Kidney (tissue), 13 donors: ENCODE measurements at regions not wholly inside any gene's neighbourhood (a gene's known extent, or its start where the extent isn't known, plus 50 kb on each side); places are given as distances from the start of the nearest gene placed in this dataset.
"Not testable (repeated sequence)": the region's sequence is repeated elsewhere in the genome, so short reads cannot be mapped to it uniquely, and the experiment has no call there.

Experiments used
- DNase-seq, 5 donors: peaks; one replicate each; pipeline ENCODE4 v3.0.0-alpha.2; 2013 to 2020
- FAIRE-seq: peaks from 2 replicates; lab custom pipeline; 2012; peaks lifted over from hg19 to GRCh38; lab: Jason Lieb, UNC
- H3K27ac ChIP-seq, 2 donors: one replicate each; pipeline ENCODE4 v1.7.0; 2013; ENCODE audit warnings: low read depth in 2 of 2, low read length in 2 of 2, inconsistent platforms in 1 of 2
- H3K27me3 ChIP-seq: one replicate; pipeline ENCODE4 v1.7.1; 2013; ENCODE audit warnings: low read length, inconsistent platforms; ENCODE audit not compliant: control insufficient read depth, insufficient read depth
- H3K36me3 ChIP-seq, 3 donors: one replicate each; pipeline versions ENCODE4 v1.7.0 to v1.7.1; 2013; ENCODE audit warnings: low read length in 3 of 3, control low read depth in 1 of 3, inconsistent platforms in 1 of 3; ENCODE audit not compliant: insufficient read depth in 3 of 3, control insufficient read depth in 2 of 3
- H3K4me1 ChIP-seq, 3 donors: one replicate each; pipeline versions ENCODE4 v1.7.0 to v1.7.1; 2013; ENCODE audit warnings: low read length in 3 of 3, inconsistent platforms in 1 of 3, low read depth in 1 of 3; ENCODE audit not compliant: control insufficient read depth in 2 of 3, insufficient read depth in 2 of 3
- H3K4me3 ChIP-seq, 3 donors: one replicate each; pipeline versions ENCODE4 v1.7.0 to v1.8.1; 2013; ENCODE audit warnings: low read length in 3 of 3, control low read depth in 1 of 3, inconsistent platforms in 1 of 3
- H3K9ac ChIP-seq, 3 donors: one replicate each; pipeline versions ENCODE4 v1.7.0 to v1.7.1; 2013; ENCODE audit warnings: low read length in 3 of 3, control low read depth in 1 of 3, inconsistent platforms in 1 of 3
- H3K9me3 ChIP-seq, 3 donors: one replicate each; pipeline versions ENCODE4 v1.7.0 to v1.7.1; 2013; ENCODE audit warnings: low read length in 3 of 3, control low read depth in 1 of 3, inconsistent platforms in 1 of 3; ENCODE audit not compliant: control insufficient read depth in 2 of 3, insufficient read depth in 1 of 3
- intact Hi-C: fragments of 100-400 bp; cut with DNase I; formaldehyde crosslinking; loops from one replicate; pipeline ENCODE4 v1.11.1; 2022
- TF ChIP-seq, protein P1 (sequence below): IDR thresholded peaks from 3 replicates; pipeline ENCODE4 v1.5.1; 2012; ENCODE audit warnings: mild to moderate bottlenecking, moderate library complexity, borderline replicate concordance; ENCODE audit not compliant: insufficient read depth; ENCODE audit errors: extremely low read depth
- donor health status: control.
- donor health status: control.
- donor health status: control.
- donor health status: control.
- donor health status: control.
- donor health status: DM: yes; HTN: yes; CAD: no.
- donor health status: Normal renal cell carcinoma (clear cell type).

DNA sequence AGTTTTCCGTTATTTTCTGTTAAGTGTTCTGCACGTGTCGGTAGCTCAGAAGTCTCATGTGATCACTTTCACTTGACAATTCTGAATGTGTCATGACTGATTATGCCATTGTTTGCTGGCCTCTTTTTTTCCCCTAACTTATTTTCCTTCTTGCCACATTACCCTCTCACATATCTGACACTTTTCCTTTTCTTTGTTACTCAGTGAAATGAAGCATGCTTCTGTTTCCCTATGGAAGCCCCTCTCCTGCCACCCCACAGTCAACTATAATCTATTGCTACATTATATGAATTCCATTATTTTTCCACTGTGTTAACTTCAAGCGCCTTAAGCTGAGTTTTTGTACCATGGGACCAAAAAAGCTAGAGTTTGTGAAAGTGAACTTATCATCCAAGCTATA is 531.6 kb upstream of the HS3ST5 start:
- Histone ChIP-seq H3K4me1 (no peaks in the 10 kb centered on the region), H3K27ac (no peak overlapping the region), H3K36me3 (no peaks in the 10 kb centered on the region), H3K9ac (no peak overlapping the region), H3K9me3 (no peaks in the 10 kb centered on the region), H3K4me3 (no peak overlapping the region), H3K27me3 (no peaks in the 10 kb centered on the region)
- no peak for DNase-seq
- no peak for FAIRE-seq
- TF ChIP-seq, protein P1, sequence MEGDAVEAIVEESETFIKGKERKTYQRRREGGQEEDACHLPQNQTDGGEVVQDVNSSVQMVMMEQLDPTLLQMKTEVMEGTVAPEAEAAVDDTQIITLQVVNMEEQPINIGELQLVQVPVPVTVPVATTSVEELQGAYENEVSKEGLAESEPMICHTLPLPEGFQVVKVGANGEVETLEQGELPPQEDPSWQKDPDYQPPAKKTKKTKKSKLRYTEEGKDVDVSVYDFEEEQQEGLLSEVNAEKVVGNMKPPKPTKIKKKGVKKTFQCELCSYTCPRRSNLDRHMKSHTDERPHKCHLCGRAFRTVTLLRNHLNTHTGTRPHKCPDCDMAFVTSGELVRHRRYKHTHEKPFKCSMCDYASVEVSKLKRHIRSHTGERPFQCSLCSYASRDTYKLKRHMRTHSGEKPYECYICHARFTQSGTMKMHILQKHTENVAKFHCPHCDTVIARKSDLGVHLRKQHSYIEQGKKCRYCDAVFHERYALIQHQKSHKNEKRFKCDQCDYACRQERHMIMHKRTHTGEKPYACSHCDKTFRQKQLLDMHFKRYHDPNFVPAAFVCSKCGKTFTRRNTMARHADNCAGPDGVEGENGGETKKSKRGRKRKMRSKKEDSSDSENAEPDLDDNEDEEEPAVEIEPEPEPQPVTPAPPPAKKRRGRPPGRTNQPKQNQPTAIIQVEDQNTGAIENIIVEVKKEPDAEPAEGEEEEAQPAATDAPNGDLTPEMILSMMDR = no peak
- intact Hi-C loops = no loop called here

DNA sequence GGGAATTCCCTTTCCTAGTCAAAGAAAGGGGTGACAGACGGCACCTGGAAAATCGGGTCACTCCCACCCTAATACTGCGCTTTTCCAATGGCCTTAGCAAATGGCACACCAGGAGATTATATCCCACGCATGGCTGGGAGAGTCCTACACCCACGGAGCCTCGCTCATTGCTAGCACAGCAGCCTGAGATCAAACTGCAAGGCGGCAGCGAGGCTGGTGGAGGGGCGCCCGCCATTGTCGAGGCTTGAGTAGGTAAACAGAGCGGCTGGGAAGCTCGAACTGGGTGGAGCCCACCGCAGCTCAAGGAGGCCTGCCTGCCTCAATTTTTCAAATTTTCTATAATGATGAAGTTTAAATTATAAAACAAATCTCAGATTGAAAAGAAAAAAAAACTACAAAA is 522.7 kb upstream of the HS3ST5 start:
- FAIRE-seq, intact Hi-C loops, H3K27me3 ChIP-seq, H3K9me3 ChIP-seq, H3K36me3 ChIP-seq, H3K27ac ChIP-seq, H3K9ac ChIP-seq, H3K4me1 ChIP-seq, H3K4me3 ChIP-seq: not testable (repeated sequence)
- peak in 1 of 5 donors; percentile 39 for DNase-seq

GRCh38 chr6:114863610-114864009 is 520.8 kb upstream of the HS3ST5 start:
- no peak overlapping the region for H3K9ac ChIP-seq
- H3K9me3 ChIP-seq = no peaks in the 10 kb centered on the region
- TF ChIP-seq, protein P1 = no peak
- FAIRE-seq = no peak
- H3K27me3 ChIP-seq = no peaks in the 10 kb centered on the region
- no peak overlapping the region for H3K4me3 ChIP-seq
- no peaks in the 10 kb centered on the region for H3K4me1 ChIP-seq
- intact Hi-C loops = no loop called here
- no peak overlapping the region for H3K27ac ChIP-seq
- no peaks in the 10 kb centered on the region for H3K36me3 ChIP-seq
- no peak for DNase-seq

GRCh38 chr6:114862819-114863218 is 520.0 kb upstream of the HS3ST5 start:
- no peak for DNase-seq
- H3K4me3 ChIP-seq = no peak overlapping the region
- TF ChIP-seq, protein P1 = no peak
- intact Hi-C loops = no loop called here
- H3K9me3 ChIP-seq = no peaks in the 10 kb centered on the region
- H3K27ac ChIP-seq = no peak overlapping the region
- H3K36me3 ChIP-seq = no peaks in the 10 kb centered on the region
- no peak overlapping the region for H3K9ac ChIP-seq
- H3K4me1 ChIP-seq = no peaks in the 10 kb centered on the region
- no peaks in the 10 kb centered on the region for H3K27me3 ChIP-seq
- no peak for FAIRE-seq
